OCI-LY3 (cell line): ENCODE measurements at regions not wholly inside any gene's neighbourhood (a gene's known extent, or its start where the extent isn't known, plus 50 kb on each side); places are given as distances from the start of the nearest gene placed in this dataset.

Experiments
- H2AFZ ChIP-seq: fragments of 200-600, 300-600 bp; shearing (Covaris generic); 2 replicates; pipeline ENCODE4 v1.6.0; 2014; ENCODE audit warnings: antibody characterized with exemption, low read depth, low read length
- H3K27ac ChIP-seq: fragments of 200-600, 300-600 bp; sonication (generic); 2 replicates; pipeline ENCODE4 v1.5.1; 2014; ENCODE audit warnings: mild to moderate bottlenecking, low read length, moderate library complexity, mixed read lengths
- H3K27me3 ChIP-seq: fragments of 200-600, 300-600 bp; sonication (generic); 2 replicates; pipeline ENCODE4 v1.6.1; 2014; ENCODE audit warnings: low read depth, low read length, mixed read lengths
- H3K36me3 ChIP-seq: fragments of 200-600, 300-600 bp; sonication (generic); replicated peaks from 2 replicates; pipeline ENCODE3; 2014; ENCODE audit warnings: low read depth, low read length, mixed read lengths
- H3K4me1 ChIP-seq: fragments of 300-600, 200-600 bp; sonication (generic); 2 replicates; pipeline ENCODE4 v1.6.1; 2014; ENCODE audit warnings: low read length, mixed read lengths
- H3K4me2 ChIP-seq: fragments of 200-600, 300-600 bp; sonication (generic); 2 replicates; pipeline ENCODE4 v1.6.1; 2014; ENCODE audit warnings: low read length, mixed read lengths
- H3K4me3 ChIP-seq: fragments of 300-600, 200-600 bp; sonication (generic); 2 replicates; pipeline ENCODE4 v1.5.1; 2014; ENCODE audit warnings: antibody characterized with exemption, mild to moderate bottlenecking, low read length, moderate library complexity
- H3K79me2 ChIP-seq: fragments of 300-600, 200-600 bp; shearing (Covaris generic); 2 replicates; pipeline ENCODE4 v1.6.1; 2014; ENCODE audit warnings: mild to moderate bottlenecking, low read length, mixed read lengths
- H3K9ac ChIP-seq: fragments of 300-600, 200-600 bp; shearing (Covaris generic); 2 replicates; pipeline ENCODE4 v1.6.0; 2014; ENCODE audit warnings: mild to moderate bottlenecking, low read length, moderate library complexity
- H3K9me3 ChIP-seq: fragments of 200-600, 300-600 bp; shearing (Covaris generic); 2 replicates; pipeline ENCODE4 v1.6.1; 2014; ENCODE audit warnings: low read length, mixed read lengths; ENCODE audit not compliant: insufficient read depth
- H4K20me1 ChIP-seq: fragments of 200-600, 300-600 bp; sonication (generic); 2 replicates; pipeline ENCODE4 v1.6.1; 2016; ENCODE audit warnings: low read length, mixed read lengths; ENCODE audit not compliant: insufficient read depth
- EZH2phosphoT487 ChIP-seq: fragments of 200-600 bp; shearing (Covaris generic); IDR thresholded peaks from 2 replicates; pipeline ENCODE4 v1.6.1; 2018; ENCODE audit warnings: antibody characterized with exemption, mixed run types, low read depth
- TF ChIP-seq, protein P1 (sequence below): fragments of 200-600, 300-600 bp; sonication (generic); IDR thresholded peaks from 2 replicates; pipeline ENCODE4 v1.5.1; 2014; ENCODE audit warnings: antibody characterized with exemption, low read length, low read depth

DNA sequence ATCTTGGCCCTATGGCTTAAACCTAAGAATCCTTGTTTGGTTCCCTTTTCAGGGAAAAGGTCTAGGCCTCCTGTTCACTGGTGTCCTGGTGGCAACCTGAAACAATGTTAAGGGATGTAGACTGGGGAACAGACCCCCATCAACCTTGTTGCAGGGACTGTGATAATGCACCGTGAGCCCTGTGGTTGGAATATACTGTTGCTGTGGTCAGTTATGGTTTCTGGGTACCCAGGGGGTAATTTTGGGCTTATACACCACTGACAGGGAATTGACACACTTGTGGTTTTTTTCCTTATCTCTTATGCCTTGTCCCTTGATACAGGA, 64.0 kb upstream of the WDR1 start:
- Histone ChIP-seq H3K36me3 (no peaks in the 10 kb centered on the region), H3K4me1 (peaks cover 7% of the 10 kb centered on the region), H3K27ac (no peak overlapping the region)

DNA sequence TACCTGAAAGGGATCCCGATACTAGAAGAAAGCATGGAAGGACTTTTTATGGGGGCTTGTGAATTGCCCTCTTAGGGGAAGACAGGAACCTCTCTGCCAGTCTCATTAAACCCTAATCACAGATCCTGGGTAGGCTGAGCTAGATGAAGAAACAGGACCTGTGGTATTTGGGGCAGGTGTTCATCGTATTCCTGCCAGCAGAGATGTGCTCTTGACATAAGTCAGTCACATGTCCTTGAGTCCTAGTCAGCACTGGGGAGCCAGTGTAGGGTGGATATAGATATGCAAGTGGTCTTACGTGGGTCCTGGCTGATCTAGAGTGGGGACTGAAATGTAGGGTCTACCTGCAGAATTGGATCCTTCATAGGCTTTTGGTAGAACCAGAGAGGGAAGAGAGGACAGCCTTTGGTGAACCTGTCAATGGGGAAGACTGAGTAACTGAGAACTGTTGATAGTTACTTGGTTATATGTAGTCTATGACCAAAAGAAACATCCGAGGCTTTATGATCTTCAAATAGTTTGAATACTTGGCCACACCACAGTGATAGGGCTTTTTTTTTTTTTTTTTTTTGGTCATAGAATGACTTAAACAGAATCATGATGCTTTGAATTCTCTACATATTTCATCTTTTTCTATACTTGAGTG, 63.5 kb upstream of the WDR1 start:
- no peak overlapping the region for H2AFZ ChIP-seq
- no peak overlapping the region for H3K9ac ChIP-seq
- no peaks in the 10 kb centered on the region for H3K36me3 ChIP-seq
- peaks cover 32% of the 10 kb centered on the region for H3K27me3 ChIP-seq
- no peak overlapping the region for H3K4me2 ChIP-seq
- no peak overlapping the region for H3K27ac ChIP-seq
- peaks cover 7% of the 10 kb centered on the region for H3K4me1 ChIP-seq
- TF ChIP-seq, protein P1, sequence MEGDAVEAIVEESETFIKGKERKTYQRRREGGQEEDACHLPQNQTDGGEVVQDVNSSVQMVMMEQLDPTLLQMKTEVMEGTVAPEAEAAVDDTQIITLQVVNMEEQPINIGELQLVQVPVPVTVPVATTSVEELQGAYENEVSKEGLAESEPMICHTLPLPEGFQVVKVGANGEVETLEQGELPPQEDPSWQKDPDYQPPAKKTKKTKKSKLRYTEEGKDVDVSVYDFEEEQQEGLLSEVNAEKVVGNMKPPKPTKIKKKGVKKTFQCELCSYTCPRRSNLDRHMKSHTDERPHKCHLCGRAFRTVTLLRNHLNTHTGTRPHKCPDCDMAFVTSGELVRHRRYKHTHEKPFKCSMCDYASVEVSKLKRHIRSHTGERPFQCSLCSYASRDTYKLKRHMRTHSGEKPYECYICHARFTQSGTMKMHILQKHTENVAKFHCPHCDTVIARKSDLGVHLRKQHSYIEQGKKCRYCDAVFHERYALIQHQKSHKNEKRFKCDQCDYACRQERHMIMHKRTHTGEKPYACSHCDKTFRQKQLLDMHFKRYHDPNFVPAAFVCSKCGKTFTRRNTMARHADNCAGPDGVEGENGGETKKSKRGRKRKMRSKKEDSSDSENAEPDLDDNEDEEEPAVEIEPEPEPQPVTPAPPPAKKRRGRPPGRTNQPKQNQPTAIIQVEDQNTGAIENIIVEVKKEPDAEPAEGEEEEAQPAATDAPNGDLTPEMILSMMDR: no peak
- TF ChIP-seq EZH2phosphoT487: no peak
- H3K9me3 ChIP-seq: no peaks in the 10 kb centered on the region
- H3K4me3 ChIP-seq: no peak overlapping the region
- H3K79me2 ChIP-seq: no peaks in the 10 kb centered on the region
- no peaks in the 10 kb centered on the region for H4K20me1 ChIP-seq

More for the DNA sequence above, 64.0 kb upstream of the WDR1 start:
- H4K20me1 ChIP-seq: no peaks in the 10 kb centered on the region
- H3K9me3 ChIP-seq: no peaks in the 10 kb centered on the region
- H3K79me2 ChIP-seq: no peaks in the 10 kb centered on the region
- no peak overlapping the region for H3K4me2 ChIP-seq
- TF ChIP-seq, protein P1: no peak
- no peak for TF ChIP-seq EZH2phosphoT487
- H3K9ac ChIP-seq: no peak overlapping the region
- no peak overlapping the region for H3K4me3 ChIP-seq
- peaks cover 37% of the 10 kb centered on the region for H3K27me3 ChIP-seq
- H2AFZ ChIP-seq: no peak overlapping the region

DNA sequence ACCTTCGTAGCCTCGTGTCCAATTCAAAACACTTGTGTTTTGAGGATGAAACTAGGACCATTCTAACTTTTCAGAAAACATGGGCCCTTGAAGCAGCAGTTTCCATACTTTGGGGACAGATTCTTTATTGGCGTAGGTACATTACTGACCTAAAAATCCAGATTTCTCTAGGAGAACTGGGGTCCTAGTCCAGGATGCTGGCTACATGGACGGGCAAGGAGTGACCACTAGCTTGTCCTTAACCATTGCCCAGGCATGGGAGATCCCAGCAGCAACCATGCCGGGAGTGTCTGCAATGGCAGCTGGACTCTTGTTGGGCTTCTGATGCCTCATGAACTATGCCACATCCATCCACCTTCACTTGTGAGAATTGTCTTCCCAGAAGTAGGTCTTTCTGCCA, 62.2 kb upstream of the WDR1 start:
- Histone ChIP-seq H3K9me3 (no peaks in the 10 kb centered on the region), H3K79me2 (no peaks in the 10 kb centered on the region), H4K20me1 (no peaks in the 10 kb centered on the region), H3K4me1 (peaks cover 7% of the 10 kb centered on the region), H3K4me3 (no peak overlapping the region), H2AFZ (no peak overlapping the region), H3K4me2 (no peak overlapping the region), H3K36me3 (no peaks in the 10 kb centered on the region), H3K27ac (no peak overlapping the region), H3K9ac (no peak overlapping the region), H3K27me3 (peaks cover 31% of the 10 kb centered on the region)
- TF ChIP-seq, protein P1: no peak
- no peak for TF ChIP-seq EZH2phosphoT487

DNA sequence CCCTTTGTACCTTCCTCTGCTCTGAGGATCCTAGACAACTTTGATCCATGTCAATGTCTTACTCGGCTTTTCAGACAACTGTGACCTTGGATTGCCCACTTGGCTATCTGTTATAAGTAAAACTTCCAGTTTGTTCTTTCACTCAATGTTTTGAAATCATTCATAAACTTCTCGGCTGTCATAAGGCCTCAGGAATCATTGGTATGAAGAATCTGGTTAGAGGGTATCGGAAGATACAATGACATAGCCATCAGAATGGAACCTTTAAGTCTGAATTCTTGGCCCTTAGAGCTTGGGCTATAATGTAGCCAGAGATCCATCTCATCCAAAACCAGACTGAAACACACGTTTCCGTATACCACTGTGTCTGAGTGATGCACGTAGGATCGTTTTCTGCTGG, 59.0 kb upstream of the WDR1 start:
- no peak overlapping the region for H2AFZ ChIP-seq
- no peaks in the 10 kb centered on the region for H3K79me2 ChIP-seq
- no peak overlapping the region for H3K4me2 ChIP-seq
- peaks cover 39% of the 10 kb centered on the region for H3K27me3 ChIP-seq
- TF ChIP-seq, protein P1: no peak
- no peak for TF ChIP-seq EZH2phosphoT487
- H3K27ac ChIP-seq: no peak overlapping the region
- H3K4me1 ChIP-seq: no peaks in the 10 kb centered on the region
- H4K20me1 ChIP-seq: no peaks in the 10 kb centered on the region
- H3K4me3 ChIP-seq: no peak overlapping the region
- no peaks in the 10 kb centered on the region for H3K36me3 ChIP-seq
- no peak overlapping the region for H3K9ac ChIP-seq
- H3K9me3 ChIP-seq: no peaks in the 10 kb centered on the region
